SK-N-MC (cell line): ENCODE measurements at regions not wholly inside any gene's neighbourhood (a gene's known extent, or its start where the extent isn't known, plus 50 kb on each side); places are given as distances from the start of the nearest gene placed in this dataset.

ENCODE experiments used
- EZH2 ChIP-seq: fragments of 200-600 bp; sonication (generic); IDR thresholded peaks from one replicate; pipeline ENCODE4 v1.6.1; 2017; ENCODE audit warnings: antibody characterized with exemption
- POLR2AphosphoS5 ChIP-seq: IDR thresholded peaks from 2 replicates; pipeline ENCODE4 v1.6.1; 2012; ENCODE audit warnings: mild to moderate bottlenecking, low read depth, low read length, borderline replicate concordance

- TF ChIP-seq POLR2AphosphoS5 (no peak), EZH2 (no peak)
Measured at GRCh38 chr5:18321262-18321942, 687.1 kb downstream of the TAF11L14 start.
